ENCODE measurements at regions not wholly inside any gene's neighbourhood (a gene's known extent, or its start where the extent isn't known, plus 50 kb on each side); places are given as distances from the start of the nearest gene placed in this dataset.

- H3K36me3 ChIP-seq (ENCODE audit: control insufficient read depth, insufficient read depth, low read length): no peaks in the 10 kb centered on the region
- H3K27me3 ChIP-seq (replicated peaks; ENCODE audit: control insufficient read depth, insufficient read depth, low read length): no peaks in the 10 kb centered on the region
- no peak for TF ChIP-seq CTCF (IDR thresholded peaks at IDR 0.05; ENCODE audit: insufficient read depth, low read length, poor library complexity, severe bottlenecking)
- no peak overlapping the region for H3K4me3 ChIP-seq (replicated peaks; ENCODE audit: low read depth, low read length)
- DNase-seq (ENCODE audit: extremely low read depth, insufficient read length): no peak
These were observed 50.0 kb upstream of the ABL1 start for GRCh38 chr9:130785053-130785452.
